ENCODE measurements at regions not wholly inside any gene's neighbourhood (a gene's known extent, or its start where the extent isn't known, plus 50 kb on each side); places are given as distances from the start of the nearest gene placed in this dataset.

- in situ Hi-C loops (cut with MboI; ENCODE audit: low sequenced_read_pairs in 4 of 4): no loop called here
- H3K27ac ChIP-seq: no peak overlapping the region
Observed at GRCh38 chrX:115363897-115364296, 74.4 kb downstream of the LUZP4 start.

GRCh38 chrX:115364670-115365069, 75.2 kb downstream of the LUZP4 start:
- TF ChIP-seq CTCF (IDR thresholded peaks at IDR 0.05 in 4 of 5, conservative IDR thresholded peaks at IDR 0.05 in 1 of 5): no peak
- TF ChIP-seq POLR2A (IDR thresholded peaks at IDR 0.05): no peak
- no peak overlapping the region for H3K27ac ChIP-seq
- no peaks in the 10 kb centered on the region for H3K36me3 ChIP-seq
- H3K4me3 ChIP-seq: no peak overlapping the region
- DNase-seq (no peak), ATAC-seq (no peak)
- H3K4me1 ChIP-seq: no peaks in the 10 kb centered on the region
- H3K27me3 ChIP-seq: peaks cover 0 to 5% (median 0%) of the 10 kb centered on the region in 3 donors
- intact Hi-C loops (cut with DNase I; ENCODE audit: low total_unique reads): no loop called here
- in situ Hi-C loops (cut with MboI; ENCODE audit: low sequenced_read_pairs in 4 of 4): no loop called here
- no peaks in the 10 kb centered on the region for H3K9me3 ChIP-seq

More at GRCh38 chrX:115363897-115364296, 74.4 kb downstream of the LUZP4 start:
- intact Hi-C loops (cut with DNase I; ENCODE audit: low total_unique reads): no loop called here
- H3K27me3 ChIP-seq: peaks cover 0 to 5% (median 0%) of the 10 kb centered on the region in 3 donors
- no peak for TF ChIP-seq POLR2A (IDR thresholded peaks at IDR 0.05)
- TF ChIP-seq CTCF (IDR thresholded peaks at IDR 0.05 in 4 of 5, conservative IDR thresholded peaks at IDR 0.05 in 1 of 5): no peak
- DNase-seq (no peak), ATAC-seq (no peak)
- H3K4me1 ChIP-seq: no peaks in the 10 kb centered on the region
- H3K4me3 ChIP-seq: no peak overlapping the region
- no peaks in the 10 kb centered on the region for H3K9me3 ChIP-seq
- H3K36me3 ChIP-seq: no peaks in the 10 kb centered on the region

GRCh38 chrX:115366535-115366934, 77.0 kb downstream of the LUZP4 start:
- TF ChIP-seq CTCF (IDR thresholded peaks at IDR 0.05 in 4 of 5, conservative IDR thresholded peaks at IDR 0.05 in 1 of 5): no peak
- TF ChIP-seq POLR2A (IDR thresholded peaks at IDR 0.05): no peak
- no peaks in the 10 kb centered on the region for H3K9me3 ChIP-seq
- no peak overlapping the region for H3K27ac ChIP-seq
- no peaks in the 10 kb centered on the region for H3K4me1 ChIP-seq
- no peak overlapping the region for H3K4me3 ChIP-seq
- peaks cover 0 to 5% (median 0%) of the 10 kb centered on the region in 3 donors for H3K27me3 ChIP-seq
- intact Hi-C loops (cut with DNase I; ENCODE audit: low total_unique reads) (no loop called here), in situ Hi-C loops (cut with MboI; ENCODE audit: low sequenced_read_pairs in 4 of 4) (no loop called here)
- ATAC-seq (no peak), DNase-seq (no peak)
- no peaks in the 10 kb centered on the region for H3K36me3 ChIP-seq

- TF ChIP-seq CTCF (IDR thresholded peaks at IDR 0.05 in 4 of 5, conservative IDR thresholded peaks at IDR 0.05 in 1 of 5) (no peak), POLR2A (IDR thresholded peaks at IDR 0.05) (no peak)
- in situ Hi-C loops (cut with MboI; ENCODE audit: low sequenced_read_pairs in 4 of 4): no loop called here
- Histone ChIP-seq H3K36me3 (no peaks in the 10 kb centered on the region), H3K4me3 (no peak overlapping the region), H3K4me1 (no peaks in the 10 kb centered on the region), H3K27me3 (no peaks in the 10 kb centered on the region), H3K27ac (no peak overlapping the region), H3K9me3 (no peaks in the 10 kb centered on the region)
- intact Hi-C loops (cut with DNase I; ENCODE audit: low total_unique reads): no loop called here
- ATAC-seq (no peak), DNase-seq (no peak)
Observed at GRCh38 chrX:115367455-115367854, 77.9 kb downstream of the LUZP4 start.

- H3K4me3 ChIP-seq: no peak overlapping the region
- no peaks in the 10 kb centered on the region for H3K36me3 ChIP-seq
- no peak for TF ChIP-seq CTCF (IDR thresholded peaks at IDR 0.05 in 4 of 5, conservative IDR thresholded peaks at IDR 0.05 in 1 of 5)
- no peak for TF ChIP-seq POLR2A (IDR thresholded peaks at IDR 0.05)
- no peak for DNase-seq
- intact Hi-C loops (cut with DNase I; ENCODE audit: low total_unique reads) (no loop called here), in situ Hi-C loops (cut with MboI; ENCODE audit: low sequenced_read_pairs in 4 of 4) (no loop called here)
- no peak overlapping the region for H3K27ac ChIP-seq
- H3K4me1 ChIP-seq: no peaks in the 10 kb centered on the region
- no peak for ATAC-seq
- H3K9me3 ChIP-seq: no peaks in the 10 kb centered on the region
- no peaks in the 10 kb centered on the region for H3K27me3 ChIP-seq
Observed at GRCh38 chrX:115367951-115368350, 78.4 kb downstream of the LUZP4 start.
